GM21423 (cell line): ENCODE measurements at regions not wholly inside any gene's neighbourhood (a gene's known extent, or its start where the extent isn't known, plus 50 kb on each side); places are given as distances from the start of the nearest gene placed in this dataset.

ENCODE experiments used
- ATAC-seq: cut with Tn5 transposase; IDR thresholded peaks from one replicate; pipeline ENCODE4 v1.9.1; 2021; ENCODE audit warnings: mild to moderate bottlenecking, moderate library complexity; ENCODE audit not compliant: unreplicated experiment

GRCh38 chr5:167708449-167708848, 583.0 kb upstream of the WWC1 start:
- no peak for ATAC-seq

DNA sequence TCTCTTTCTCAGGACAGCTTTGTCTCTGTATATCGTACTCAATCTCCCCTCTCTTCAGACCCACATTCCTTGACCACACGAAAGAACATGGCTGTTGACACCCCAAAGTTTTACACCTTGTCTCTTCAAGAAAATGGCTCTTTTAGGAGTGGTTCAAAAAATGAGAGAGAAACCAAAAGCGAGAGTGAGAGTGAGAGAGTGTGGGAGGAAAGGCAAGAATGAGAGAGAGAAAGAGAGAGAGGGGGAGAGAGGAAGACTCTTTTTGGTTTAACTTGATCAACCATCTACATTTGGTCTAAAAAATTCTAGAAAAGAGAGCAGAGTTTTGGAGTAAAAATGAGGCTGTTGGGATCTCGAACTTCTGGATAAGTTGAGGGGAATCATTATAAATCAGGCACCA, 581.8 kb upstream of the WWC1 start:
- no peak for ATAC-seq

DNA sequence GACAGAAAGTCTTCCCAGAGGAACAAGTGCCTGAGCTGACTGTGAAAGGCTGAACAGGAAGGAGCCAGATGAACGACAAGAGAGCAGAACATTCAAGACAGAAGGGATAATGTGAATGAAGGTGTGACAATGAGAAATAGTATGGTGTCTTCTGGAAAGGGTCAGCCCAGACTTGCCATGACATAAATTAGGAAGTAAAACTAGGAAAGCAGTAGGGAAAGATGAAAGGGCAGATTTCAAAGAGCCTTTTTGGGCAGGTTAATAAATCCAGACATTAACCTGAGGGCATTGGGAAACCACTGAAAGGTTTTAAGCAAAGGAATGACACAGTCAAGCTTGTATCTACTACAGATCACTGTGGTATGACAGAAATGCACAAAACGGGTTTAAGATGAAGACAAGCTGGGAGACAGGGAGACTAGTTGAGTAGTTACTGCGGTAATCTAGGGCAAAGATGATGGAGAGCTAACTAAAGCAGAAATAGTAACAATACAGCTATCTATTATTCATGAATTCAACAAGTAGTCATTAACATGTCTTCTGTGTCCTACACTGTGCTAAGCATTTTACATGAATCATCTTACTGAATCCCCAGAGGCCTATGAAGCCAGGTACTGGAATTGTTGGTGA, 580.9 kb upstream of the WWC1 start:
- ATAC-seq: no peak

DNA sequence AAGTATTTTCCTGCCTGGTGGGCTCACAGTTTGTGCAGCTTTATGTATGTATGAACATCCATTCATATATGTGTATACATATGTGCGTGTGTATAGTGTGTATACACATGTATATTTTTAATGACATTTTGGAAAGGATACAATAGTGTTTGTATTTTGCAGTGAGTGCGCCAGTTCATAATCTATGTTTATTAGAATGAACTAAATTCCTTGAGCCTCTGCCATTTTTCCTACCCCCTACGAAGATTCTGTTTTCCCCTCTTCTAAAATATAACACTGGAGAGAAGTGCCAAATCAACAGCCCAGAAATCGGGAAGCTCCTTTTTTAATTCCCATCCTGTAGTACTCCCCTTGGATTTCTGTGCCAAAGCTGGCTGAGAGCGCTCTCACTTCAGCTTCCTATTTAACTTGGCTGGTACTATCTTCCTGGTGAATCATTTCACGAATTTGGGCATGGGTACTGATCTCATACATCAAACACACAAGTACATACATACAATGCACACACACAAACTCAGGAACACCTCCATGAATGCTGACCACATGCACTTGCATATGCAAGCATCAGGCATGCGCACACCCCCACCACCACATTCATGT, 578.4 kb upstream of the WWC1 start:
- no peak for ATAC-seq

GRCh38 chr5:167713896-167714295, 577.5 kb upstream of the WWC1 start:
- ATAC-seq: no peak

DNA sequence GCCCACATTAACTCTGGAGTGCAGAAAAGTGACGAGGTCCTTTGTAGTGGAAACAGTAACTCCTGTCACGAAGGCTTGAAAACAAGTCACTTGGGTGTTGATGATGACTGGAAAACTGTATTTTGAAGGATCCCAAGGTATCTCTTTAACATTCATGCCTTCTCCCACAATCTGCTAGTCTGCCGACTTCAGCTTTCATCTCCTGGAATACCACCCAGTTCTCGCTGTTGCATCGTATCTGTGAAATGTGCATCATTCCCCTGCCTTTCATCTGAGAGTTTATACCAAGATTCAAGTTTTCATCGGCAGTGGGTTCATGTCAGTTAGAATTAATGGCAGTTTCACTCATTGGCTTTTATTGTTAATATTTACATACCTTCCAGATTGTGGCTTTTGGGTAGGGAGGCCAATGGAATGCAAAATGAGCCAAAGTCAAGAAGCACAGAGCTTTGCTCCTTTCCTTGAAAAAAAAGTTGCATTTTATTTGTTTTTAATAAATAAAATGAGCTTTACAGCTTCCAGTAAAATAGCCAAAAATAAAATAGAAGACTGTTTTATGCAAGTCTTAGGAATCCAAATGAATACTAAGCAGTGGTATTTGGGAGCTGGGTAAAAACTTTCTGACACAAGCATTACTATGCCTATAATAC, 575.2 kb upstream of the WWC1 start:
- no peak for ATAC-seq

GRCh38 chr5:167720259-167720658, 571.2 kb upstream of the WWC1 start:
- ATAC-seq: no peak

GRCh38 chr5:167720676-167721260, 570.7 kb upstream of the WWC1 start:
- ATAC-seq: no peak

DNA sequence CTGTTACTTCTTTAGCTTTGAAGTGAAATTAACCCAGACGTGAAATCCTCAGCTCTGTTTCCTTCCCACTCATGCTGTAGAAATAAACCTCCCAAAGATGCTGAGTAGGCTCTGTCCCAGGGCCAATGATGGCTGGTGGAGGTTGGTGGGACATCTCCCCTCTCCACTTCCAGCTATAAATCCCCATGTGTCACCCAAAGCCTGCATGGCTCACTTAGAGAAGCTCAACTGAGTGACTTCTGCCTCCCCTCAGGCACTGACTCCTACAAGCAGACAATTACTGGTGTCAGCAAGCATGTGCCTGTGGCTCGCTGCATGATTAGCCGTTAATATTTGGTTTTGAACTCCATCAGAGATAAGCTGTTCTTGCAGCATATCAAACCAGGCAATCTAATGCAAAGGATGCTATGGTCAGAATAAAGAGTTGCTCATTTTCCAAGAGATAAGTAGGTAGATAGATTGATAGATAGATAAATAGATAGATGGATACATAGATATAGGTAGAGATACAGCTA, 569.5 kb upstream of the WWC1 start:
- no peak for ATAC-seq

GRCh38 chr5:167723254-167723871, 568.1 kb upstream of the WWC1 start:
- ATAC-seq: peak; percentile 97

DNA sequence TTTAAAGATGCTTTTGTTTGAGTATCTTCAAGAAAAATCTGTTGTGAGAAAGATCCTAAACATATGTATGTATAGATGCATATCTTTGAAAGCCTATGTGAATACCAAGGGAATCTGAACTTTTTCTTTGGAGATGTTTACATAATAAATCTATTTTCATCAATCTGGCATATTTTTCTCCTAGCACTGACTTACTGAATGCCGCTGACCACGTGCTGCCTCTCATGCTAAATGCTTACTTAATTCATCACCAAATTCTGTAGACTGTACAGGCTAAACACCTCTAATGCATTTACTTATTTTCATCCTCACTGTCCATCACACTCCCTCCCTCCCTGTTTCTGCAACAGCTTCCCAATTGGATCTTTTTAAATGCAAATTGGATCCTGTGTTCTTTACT, 566.2 kb upstream of the WWC1 start:
- ATAC-seq: no peak

DNA sequence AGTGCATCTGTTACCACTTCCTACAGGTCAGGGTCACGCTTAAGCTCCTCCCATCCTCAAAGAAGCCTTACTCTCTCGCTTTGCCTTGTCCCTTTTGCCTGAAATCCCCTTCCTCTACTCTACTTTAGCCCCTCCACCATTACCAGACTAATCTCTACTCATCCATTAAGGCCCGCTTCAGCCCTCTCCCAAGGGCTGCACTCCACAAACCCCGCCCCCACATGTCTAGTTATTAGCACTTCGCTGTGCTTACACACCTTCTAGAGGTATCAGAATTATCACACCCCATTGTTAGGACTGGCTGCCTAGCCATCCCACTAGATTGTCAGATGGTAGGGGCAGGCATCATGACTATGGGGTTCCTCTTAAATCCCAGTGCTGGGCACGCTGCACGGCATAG, 565.7 kb upstream of the WWC1 start:
- ATAC-seq: no peak

DNA sequence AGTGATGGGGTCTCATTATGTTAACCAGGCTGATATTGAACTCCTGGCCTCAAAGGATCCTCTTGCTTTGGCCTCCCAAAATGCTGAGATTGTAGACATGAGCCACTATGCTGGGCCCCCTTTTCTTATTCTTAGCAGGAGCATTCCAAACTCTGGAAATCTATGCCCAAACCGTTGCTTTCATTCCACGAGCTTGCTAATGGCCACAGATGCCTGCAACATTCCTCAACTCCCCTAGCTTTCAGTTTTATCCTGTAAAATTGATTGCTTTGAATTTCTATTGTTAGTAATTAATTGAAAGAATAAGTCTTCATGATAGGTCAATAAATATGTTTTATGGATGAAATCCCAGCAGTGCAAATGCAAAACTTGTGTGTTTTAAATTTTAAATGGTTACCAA, 564.8 kb upstream of the WWC1 start:
- no peak for ATAC-seq

DNA sequence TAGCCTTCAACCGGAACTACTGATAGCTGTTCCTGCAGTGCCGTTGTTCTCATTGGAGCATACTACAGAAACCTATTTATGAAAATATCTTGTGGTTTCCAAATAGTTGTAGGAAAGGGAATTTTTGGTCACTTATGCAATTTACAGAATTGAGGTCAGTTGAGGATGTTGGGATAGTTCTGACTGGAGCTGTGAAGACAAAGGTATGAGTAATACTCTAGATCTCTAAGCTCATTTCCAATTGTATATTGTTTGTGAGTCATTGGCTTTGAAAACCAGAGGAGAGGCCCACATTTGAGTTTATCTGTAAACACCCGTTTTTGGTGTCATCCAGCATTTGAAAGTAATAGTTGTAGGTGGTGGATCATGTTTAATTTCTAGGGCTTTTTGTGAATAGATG, 561.3 kb upstream of the WWC1 start:
- no peak for ATAC-seq

GRCh38 chr5:167730656-167731055, 560.8 kb upstream of the WWC1 start:
- ATAC-seq: no peak

DNA sequence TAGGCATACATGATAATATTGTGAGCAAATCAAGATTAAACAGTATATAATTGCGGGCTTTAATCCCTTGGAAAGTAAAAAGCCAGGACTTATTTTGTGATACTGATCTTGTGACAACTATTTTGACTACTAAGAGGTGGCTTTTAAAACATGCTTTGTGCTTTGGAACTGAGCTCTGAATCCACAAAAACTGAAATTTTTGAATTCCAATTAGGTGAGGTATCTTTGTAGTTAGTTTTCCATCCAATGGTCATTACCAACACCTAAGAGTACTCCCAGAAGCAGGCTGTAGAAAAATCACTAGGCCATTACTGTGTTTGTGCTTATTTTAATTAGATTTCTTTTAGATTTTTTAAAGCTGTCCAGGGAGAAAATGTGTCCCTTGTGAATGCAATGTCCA, 559.5 kb upstream of the WWC1 start:
- ATAC-seq: no peak

- no peak for ATAC-seq
Observed at GRCh38 chr5:167732499-167732898, 558.9 kb upstream of the WWC1 start.

DNA sequence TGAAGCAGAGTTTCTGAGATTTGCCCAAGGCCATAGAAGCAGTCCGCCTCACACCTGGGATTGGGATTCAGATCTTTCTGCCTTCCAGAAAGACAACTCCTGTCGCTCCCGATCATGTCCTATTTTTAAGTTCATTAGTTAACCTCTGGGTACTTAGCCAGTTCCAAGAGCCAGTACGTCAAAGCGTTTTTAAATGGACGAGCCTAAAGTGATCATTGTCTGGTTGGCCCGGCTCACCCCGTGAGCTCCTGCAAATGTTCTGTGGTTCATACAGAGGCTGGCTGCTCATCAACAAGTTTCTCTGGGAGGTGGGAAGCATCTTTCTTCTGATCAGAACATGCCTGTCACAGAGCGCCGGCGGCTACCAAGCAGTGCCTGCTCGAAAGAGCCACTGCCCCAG, 554.5 kb upstream of the WWC1 start:
- no peak for ATAC-seq

GRCh38 chr5:167743695-167744464, 547.6 kb upstream of the WWC1 start:
- no peak for ATAC-seq

DNA sequence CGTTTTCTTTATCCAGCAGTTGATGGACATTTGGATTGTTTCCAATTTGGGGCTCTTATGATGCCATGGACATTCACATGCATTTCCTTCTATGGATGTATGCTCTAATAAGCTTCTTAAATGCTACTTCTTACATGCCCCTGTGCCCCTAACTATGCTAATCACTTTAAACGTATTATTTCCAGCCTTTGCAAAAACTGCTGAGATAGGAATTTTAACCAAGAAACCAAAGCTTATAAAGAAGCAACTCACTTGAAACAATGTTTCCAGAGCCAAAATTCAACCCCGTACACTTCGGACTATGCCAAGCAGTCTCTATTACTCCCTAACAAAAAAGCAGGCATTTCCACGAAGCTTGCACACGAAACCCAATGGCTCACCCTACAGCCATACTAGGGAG, 545.6 kb upstream of the WWC1 start:
- ATAC-seq: no peak

DNA sequence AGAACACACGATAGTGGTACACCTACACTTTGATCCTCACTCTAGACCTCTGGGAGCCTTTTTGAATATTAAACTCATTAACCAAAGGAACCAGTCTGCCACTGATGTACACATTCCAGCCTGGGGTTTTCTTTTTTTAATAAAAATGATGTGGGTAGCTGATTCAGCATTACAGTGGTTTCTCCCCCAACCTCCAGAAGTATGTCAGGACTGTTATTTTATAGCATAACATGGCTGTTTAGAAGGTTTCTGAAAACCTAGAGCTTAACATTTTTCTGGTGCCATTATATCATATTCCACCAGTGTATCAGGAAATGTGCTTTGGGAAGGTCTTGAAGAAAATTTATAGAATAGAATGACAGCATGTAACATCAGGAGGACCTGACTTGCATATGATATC, 540.9 kb upstream of the WWC1 start:
- ATAC-seq: no peak
